HG02981 (cell line): ENCODE measurements at regions not wholly inside any gene's neighbourhood (a gene's known extent, or its start where the extent isn't known, plus 50 kb on each side); places are given as distances from the start of the nearest gene placed in this dataset.
A peak's percentile ranks its signal among the peaks of the same experiment; 100 is the strongest.
"Not testable (repeated sequence)": the region's sequence is repeated elsewhere in the genome, so short reads cannot be mapped to it uniquely, and the experiment has no call there.

Experiments
- ATAC-seq: cut with Tn5 transposase; IDR thresholded peaks from one replicate; pipeline ENCODE4 v1.9.1; 2021; ENCODE audit warnings: mild to moderate bottlenecking, moderate library complexity; ENCODE audit not compliant: unreplicated experiment

GRCh38 chr6:135701426-135701825, 150.1 kb upstream of the PDE7B start:
- ATAC-seq = no peak

DNA sequence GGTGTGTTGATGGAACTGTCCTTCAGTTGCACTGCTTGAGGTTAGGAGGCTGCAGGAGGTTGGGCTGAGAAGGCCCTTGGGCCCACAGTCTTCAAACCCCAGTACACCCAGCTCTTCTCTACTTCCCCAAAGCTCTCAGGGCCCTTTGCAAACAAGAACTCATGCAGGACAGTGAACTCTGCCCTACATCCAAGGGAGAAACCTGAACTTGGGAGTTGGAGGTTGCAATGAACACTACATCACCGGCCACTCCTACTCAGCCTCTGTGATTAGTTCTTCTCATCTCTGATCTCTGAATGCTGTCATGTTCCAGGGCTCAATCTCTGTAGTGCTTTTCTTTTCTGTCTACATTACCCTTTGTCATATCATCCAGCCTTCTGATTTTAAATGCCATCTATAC, 148.5 kb upstream of the PDE7B start:
- ATAC-seq = peak; percentile 18

DNA sequence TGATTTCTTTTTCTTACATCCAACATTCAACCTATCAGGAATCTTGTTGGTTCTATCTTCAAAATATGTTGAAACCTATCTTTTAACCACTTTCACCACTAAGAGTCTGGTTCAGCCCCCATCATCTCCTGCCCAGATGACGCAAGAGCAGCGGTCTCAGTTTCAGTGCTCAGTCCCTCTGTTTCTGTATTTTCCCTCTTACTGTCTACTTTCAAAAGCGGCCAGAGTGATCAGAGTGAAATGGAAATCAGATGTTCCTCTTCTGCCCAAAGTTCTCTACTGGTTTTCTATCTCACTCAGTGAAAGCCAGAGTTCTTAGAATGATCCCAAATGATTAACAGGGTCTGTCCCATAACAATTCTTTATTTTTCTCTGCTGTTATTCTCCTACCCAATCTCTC, 147.9 kb upstream of the PDE7B start:
- peak; percentile 81 for ATAC-seq

DNA sequence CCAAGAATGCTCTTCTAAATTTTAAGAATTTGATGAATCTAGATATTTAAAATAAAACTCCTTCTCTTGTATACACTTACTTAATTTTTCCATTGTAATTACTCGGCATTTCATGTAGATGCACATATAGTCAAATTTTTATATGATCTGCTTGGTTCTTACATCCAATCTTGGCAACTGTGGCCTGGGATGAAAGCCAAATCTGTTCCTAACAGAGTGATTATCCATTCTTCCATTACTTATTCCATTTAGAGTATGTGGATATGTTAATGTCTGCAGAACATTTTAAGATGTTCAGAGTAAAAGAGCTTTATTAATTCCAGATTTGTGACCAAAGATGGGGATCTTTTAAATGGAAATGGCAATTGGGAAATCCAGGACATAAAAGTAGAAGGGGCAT, 144.1 kb upstream of the PDE7B start:
- ATAC-seq = no peak

DNA sequence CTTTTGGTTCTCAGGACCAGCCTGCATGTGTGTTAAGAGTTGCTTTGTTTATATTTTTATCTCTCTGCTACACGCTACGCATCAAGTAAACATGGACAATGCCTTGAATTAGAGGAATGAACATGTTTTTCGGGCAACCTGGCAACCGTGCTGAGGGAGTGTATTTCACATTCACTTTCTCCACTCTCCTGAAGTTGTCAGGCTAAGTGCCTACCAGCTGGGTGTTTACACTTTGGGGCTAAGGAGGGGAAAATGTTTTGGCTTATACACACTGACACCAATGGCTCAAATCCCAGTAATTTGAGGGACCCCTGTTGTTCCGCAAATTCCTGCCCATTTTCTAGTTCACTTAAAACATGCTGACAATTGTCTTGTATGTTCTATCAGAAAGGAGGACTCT, 141.5 kb upstream of the PDE7B start:
- no peak for ATAC-seq

- no peak for ATAC-seq
These were observed 129.3 kb upstream of the PDE7B start for GRCh38 chr6:135722190-135722589.

GRCh38 chr6:135722679-135723078, 128.8 kb upstream of the PDE7B start:
- peak; percentile 90 for ATAC-seq

GRCh38 chr6:135728589-135728988, 122.9 kb upstream of the PDE7B start:
- ATAC-seq = no peak

DNA sequence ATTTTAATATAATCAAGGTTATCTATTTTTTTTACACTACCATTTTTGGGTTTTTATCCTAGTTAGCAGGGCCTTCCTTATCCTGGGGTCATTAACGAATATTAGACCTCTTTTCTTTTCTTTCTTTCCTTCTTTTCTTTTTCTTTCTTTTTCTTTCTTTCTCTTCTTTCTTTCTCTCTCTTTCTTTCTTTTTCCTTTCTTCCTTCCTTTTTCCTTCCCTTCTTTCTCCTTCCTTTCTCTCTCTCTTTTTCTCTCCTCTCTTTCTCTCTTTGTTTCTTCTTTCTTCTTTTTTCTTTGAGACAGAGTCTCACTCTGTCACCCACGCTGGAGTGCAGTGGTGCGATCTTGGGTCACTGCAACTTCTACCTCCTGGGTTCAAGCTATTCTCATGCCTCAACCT, 120.4 kb upstream of the PDE7B start:
- no peak for ATAC-seq

- ATAC-seq = not testable (repeated sequence)
These were observed 115.2 kb upstream of the PDE7B start for GRCh38 chr6:135736351-135736750.

- no peak for ATAC-seq
These were observed 112.9 kb upstream of the PDE7B start for GRCh38 chr6:135738636-135739035.

DNA sequence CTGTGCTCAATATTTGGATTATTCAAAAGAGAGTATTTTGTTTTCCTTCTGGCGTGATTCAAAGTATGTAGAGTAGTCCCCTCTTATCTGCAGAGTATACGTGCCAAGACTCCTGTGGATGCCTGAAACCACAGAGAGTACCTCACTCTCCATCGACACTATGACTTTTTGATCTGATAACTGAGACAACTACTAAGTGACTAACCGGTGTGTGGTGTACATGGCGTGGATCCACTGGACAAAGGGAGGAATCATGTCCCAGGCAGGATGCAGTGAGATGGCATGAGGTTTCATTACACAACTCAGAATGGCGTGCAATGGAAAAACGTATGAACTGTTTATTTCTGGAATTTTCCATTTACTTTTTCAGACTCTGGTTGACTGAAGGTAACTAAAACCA, 112.2 kb upstream of the PDE7B start:
- no peak for ATAC-seq

DNA sequence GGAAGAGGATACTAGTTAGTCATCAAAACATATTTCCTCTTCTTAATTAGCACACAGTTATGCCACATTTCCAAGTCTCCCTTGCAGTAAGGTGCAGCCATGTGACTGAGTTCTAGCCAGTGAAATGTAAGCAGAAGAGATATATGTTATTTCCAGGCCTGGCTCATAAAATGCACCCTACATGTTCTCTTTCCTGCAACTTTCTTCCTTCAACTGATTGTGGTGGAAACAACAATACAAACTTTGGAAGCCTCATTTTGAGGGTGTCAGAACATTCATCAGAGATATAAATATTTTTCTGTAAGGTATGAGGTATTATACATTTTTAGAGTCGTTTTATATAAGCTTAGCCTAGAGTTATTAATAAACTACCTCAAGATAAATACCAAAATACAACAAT, 110.9 kb upstream of the PDE7B start:
- no peak for ATAC-seq

DNA sequence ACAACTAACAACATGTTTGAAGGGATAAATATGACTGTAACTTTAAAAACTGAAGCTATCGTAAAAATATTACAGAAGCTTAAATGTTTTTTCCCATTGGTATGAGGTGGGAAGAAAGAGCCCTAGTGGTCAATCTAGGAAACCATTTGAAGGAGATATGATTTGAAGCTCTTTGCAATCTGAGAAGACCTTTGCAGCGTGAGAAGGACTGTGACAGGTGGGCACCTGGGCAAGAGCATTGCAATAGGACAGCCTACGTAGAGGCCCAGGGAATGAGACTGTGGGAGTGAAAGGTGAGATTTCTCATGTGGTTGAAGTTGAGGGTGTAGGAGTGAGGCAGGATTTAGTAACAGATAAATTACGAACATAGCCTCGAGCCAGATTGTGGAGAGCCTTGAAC, 108.0 kb upstream of the PDE7B start:
- ATAC-seq = no peak

GRCh38 chr6:135748189-135748588, 103.3 kb upstream of the PDE7B start:
- no peak for ATAC-seq

DNA sequence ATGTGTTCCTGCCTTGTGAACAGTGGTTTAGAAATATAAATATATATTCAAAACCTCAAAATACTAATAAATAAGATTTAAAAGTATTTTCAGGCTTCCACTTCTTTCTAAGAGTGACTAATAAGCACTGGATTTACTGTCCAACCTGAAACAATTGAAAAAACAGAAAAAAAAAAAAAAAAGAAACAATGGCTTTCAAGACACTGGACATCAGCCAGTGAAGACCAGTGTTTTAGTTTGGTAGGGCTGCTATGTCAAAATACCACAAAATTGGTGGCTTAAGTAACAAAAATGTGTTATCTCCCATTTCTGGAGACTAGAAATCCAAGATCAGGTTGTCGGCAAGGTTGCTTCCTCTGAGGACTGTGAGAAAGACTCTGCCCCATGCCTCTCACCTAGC, 101.4 kb upstream of the PDE7B start:
- no peak for ATAC-seq

DNA sequence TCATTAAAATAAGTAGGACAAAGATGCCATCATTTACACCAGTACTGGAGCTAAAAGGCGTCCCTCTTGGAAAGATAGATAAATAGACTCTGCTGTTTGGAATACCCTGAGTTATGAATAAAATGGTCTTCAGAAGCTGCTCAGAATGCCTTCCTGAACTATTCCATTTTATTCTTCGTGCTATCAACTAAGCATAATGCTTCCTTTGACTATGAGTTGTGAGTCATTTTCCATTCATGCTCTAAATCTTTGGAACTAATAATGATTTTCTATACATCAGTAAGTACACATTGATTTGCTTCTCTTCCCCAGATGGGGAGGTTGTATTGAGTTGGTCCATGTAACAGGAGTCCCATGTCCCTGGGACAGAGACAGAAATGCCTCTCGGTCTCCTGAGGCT, 98.3 kb upstream of the PDE7B start:
- no peak for ATAC-seq

DNA sequence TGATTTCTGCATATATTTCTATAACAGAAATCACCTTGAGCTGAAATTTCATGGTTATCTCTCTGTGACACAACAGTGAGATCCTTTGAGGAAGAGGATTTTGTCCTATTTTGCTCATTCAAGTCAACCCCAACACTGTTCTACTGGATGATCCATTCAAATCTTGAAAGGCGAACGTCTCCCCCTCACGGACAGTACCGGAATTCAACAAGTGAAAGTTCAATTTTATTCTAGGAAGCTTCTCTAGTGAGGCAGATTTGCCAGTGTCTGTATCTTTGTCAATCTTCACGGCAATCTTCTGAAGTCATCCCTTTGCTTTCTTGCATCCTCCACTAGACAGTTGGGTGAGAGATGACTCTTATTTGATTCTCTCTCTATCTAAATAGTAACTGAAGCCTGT, 91.7 kb upstream of the PDE7B start:
- ATAC-seq = no peak

DNA sequence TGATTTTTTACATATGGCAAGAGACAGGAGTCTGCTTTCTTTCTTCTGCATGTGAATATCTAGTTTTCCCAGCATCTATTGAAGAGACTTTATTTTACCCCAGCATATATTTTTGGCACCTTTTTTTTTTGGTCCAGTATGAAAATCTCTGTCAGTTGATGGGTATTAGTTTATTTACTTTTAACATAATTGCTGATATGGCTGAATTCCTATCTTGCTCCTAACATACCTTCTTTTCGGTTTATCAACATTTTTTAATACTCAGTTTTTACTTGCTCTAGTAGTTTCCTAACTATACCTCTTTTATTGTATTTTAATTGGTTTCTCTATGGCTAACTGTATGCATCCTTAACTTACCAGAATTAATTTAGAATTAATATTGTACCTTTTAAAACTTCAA, 77.5 kb upstream of the PDE7B start:
- no peak for ATAC-seq

GRCh38 chr6:135779213-135779612, 72.3 kb upstream of the PDE7B start:
- no peak for ATAC-seq

DNA sequence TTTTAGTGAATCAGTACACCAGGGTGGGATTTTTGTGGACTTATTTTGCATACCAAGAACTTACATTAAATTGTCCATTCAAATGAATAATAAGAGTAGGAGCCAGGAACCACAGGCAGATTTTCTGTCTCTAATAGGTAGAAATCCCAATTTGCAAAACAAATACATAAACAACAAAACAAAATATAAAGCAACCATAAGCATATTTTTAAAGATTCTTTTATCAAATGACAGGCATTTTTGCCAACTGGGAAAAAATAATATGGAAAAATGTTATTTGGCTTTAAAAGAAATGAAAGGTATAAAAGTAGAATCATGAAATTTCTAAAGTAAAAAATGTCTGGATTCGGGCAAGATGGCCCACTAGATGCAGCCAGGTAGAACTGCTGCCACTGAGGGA, 71.2 kb upstream of the PDE7B start:
- ATAC-seq = no peak

GRCh38 chr6:135782546-135782945, 69.0 kb upstream of the PDE7B start:
- no peak for ATAC-seq

- ATAC-seq = no peak
These were observed 67.0 kb upstream of the PDE7B start for GRCh38 chr6:135784507-135784906.
